H9 (cell line): ENCODE measurements at regions not wholly inside any gene's neighbourhood (a gene's known extent, or its start where the extent isn't known, plus 50 kb on each side); places are given as distances from the start of the nearest gene placed in this dataset.

ENCODE experiments used
- DNase-seq: peaks from one replicate; pipeline ENCODE4 v3.0.0-alpha.2; 2017
- H2AFZ ChIP-seq: one replicate; pipeline ENCODE4 v1.6.1; 2013; ENCODE audit warnings: mild to moderate bottlenecking, low read length, control low read depth, moderate library complexity
- H2AK5ac ChIP-seq: 2 replicates; pipeline ENCODE4 v1.6.1; 2013; ENCODE audit warnings: low read length, control low read depth, mixed read lengths; ENCODE audit not compliant: insufficient read length
- H2BK120ac ChIP-seq: one replicate; pipeline ENCODE4 v1.6.1; 2013; ENCODE audit warnings: low read depth, mild to moderate bottlenecking, low read length, control low read depth, inconsistent platforms; ENCODE audit not compliant: poor library complexity, severe bottlenecking
- H2BK12ac ChIP-seq: 2 replicates; pipeline ENCODE4 v1.6.1; 2013; ENCODE audit warnings: low read length, control low read depth, mixed read lengths, low read depth; ENCODE audit not compliant: insufficient read length
- H2BK15ac ChIP-seq: 2 replicates; pipeline ENCODE4 v1.6.1; 2013; ENCODE audit warnings: low read depth, low read length, control low read depth
- H2BK20ac ChIP-seq: one replicate; pipeline ENCODE4 v1.6.1; 2013; ENCODE audit warnings: low read depth, mild to moderate bottlenecking, low read length, control low read depth, inconsistent platforms; ENCODE audit not compliant: poor library complexity, severe bottlenecking
- H2BK5ac ChIP-seq: 2 replicates; pipeline ENCODE4 v1.6.1; 2013; ENCODE audit warnings: low read length, control low read depth, mixed read lengths; ENCODE audit not compliant: insufficient read length
- H3K14ac ChIP-seq: 2 replicates; pipeline ENCODE4 v1.6.1; 2013; ENCODE audit warnings: low read length, control low read depth; ENCODE audit not compliant: insufficient read depth
- H3K18ac ChIP-seq: 2 replicates; pipeline ENCODE4 v1.6.1; 2013; ENCODE audit warnings: low read depth, mild to moderate bottlenecking, mixed read lengths, low read length, control low read depth; ENCODE audit not compliant: insufficient read length
- H3K23ac ChIP-seq: 2 replicates; pipeline ENCODE4 v1.6.1; 2013; ENCODE audit warnings: low read length, control low read depth, mixed read lengths, low read depth; ENCODE audit not compliant: insufficient read length
- H3K23me2 ChIP-seq: 2 replicates; pipeline ENCODE4 v1.6.1; 2013; ENCODE audit warnings: low read depth, mild to moderate bottlenecking, mixed read lengths, low read length, control low read depth; ENCODE audit not compliant: insufficient read length, poor library complexity, severe bottlenecking
- H3K27ac ChIP-seq: 2 replicates; pipeline ENCODE4 v1.5.1; 2013; ENCODE audit warnings: low read length, control low read depth, mixed read lengths, low read depth; ENCODE audit not compliant: insufficient read length
- H3K27me3 ChIP-seq: 2 replicates; pipeline ENCODE4 v1.6.1; 2013; ENCODE audit warnings: low read length, control low read depth, inconsistent platforms; ENCODE audit not compliant: insufficient read depth
- H3K4ac ChIP-seq: 2 replicates; pipeline ENCODE4 v1.6.1; 2013; ENCODE audit warnings: low read depth, mild to moderate bottlenecking, control low read depth, inconsistent platforms, low read length, moderate library complexity
- H3K4me1 ChIP-seq: 2 replicates; pipeline ENCODE4 v1.6.1; 2013; ENCODE audit warnings: low read length, control low read depth, inconsistent platforms; ENCODE audit not compliant: insufficient read depth
- H3K4me2 ChIP-seq: 2 replicates; pipeline ENCODE4 v1.6.1; 2013; ENCODE audit warnings: low read length, control low read depth, mixed read lengths; ENCODE audit not compliant: insufficient read length, insufficient read depth
- H3K56ac ChIP-seq: 2 replicates; pipeline ENCODE4 v1.6.1; 2013; ENCODE audit warnings: low read depth, mild to moderate bottlenecking, mixed read lengths, low read length, control low read depth; ENCODE audit not compliant: insufficient read length
- H3K79me1 ChIP-seq: 2 replicates; pipeline ENCODE4 v1.6.1; 2013; ENCODE audit warnings: low read depth, mild to moderate bottlenecking, moderate library complexity, low read length, control low read depth, inconsistent platforms; ENCODE audit not compliant: insufficient read depth, poor library complexity, severe bottlenecking
- H3K79me2 ChIP-seq: 2 replicates; pipeline ENCODE4 v1.6.1; 2013; ENCODE audit warnings: low read length, control low read depth, inconsistent platforms; ENCODE audit not compliant: insufficient read depth
- H3K9ac ChIP-seq: 2 replicates; pipeline ENCODE4 v1.6.1; 2013; ENCODE audit warnings: low read length, control low read depth, mixed read lengths; ENCODE audit not compliant: insufficient read length; ENCODE audit errors: extremely low read depth
- H3K9me3 ChIP-seq: one replicate; pipeline ENCODE4 v1.6.1; 2013; ENCODE audit warnings: low read depth, low read length, inconsistent platforms; ENCODE audit not compliant: control insufficient read depth
- H3T11ph ChIP-seq: one replicate; pipeline ENCODE4 v1.6.1; 2013; ENCODE audit warnings: mild to moderate bottlenecking, low read length, control low read depth, inconsistent platforms
- H4K20me1 ChIP-seq: one replicate; pipeline ENCODE4 v1.6.1; 2013; ENCODE audit not compliant: control insufficient read depth, insufficient read length, insufficient read depth
- H4K5ac ChIP-seq: 2 replicates; pipeline ENCODE4 v1.6.1; 2013; ENCODE audit warnings: low read depth, mild to moderate bottlenecking, mixed read lengths, low read length, control low read depth; ENCODE audit not compliant: insufficient read length
- H4K8ac ChIP-seq: replicated peaks from 2 replicates; pipeline ENCODE4 v1.6.1; 2013; ENCODE audit warnings: low read length, control low read depth, mixed read lengths, low read depth; ENCODE audit not compliant: insufficient read length
- H4K91ac ChIP-seq: 2 replicates; pipeline ENCODE4 v1.6.1; 2013; ENCODE audit warnings: low read depth, mild to moderate bottlenecking, moderate library complexity, mixed read lengths, low read length, control low read depth; ENCODE audit not compliant: insufficient read length
- H3K27ac Mint-ChIP-seq, 3 experiments: 2 replicates in 2 of 3; 3 replicates in 1 of 3; pipeline ENCODE4 v1.8.0; 2020 to 2021; ENCODE audit warnings: mixed read lengths in 3 of 3, mild to moderate bottlenecking in 1 of 3, moderate library complexity in 1 of 3
- H3K27me3 Mint-ChIP-seq: 2 replicates; pipeline ENCODE4 v1.8.0; 2021; ENCODE audit warnings: low read depth, mild to moderate bottlenecking, moderate library complexity, mixed read lengths
- H3K36me3 Mint-ChIP-seq, 3 experiments: 2 replicates in 2 of 3; 3 replicates in 1 of 3; pipeline ENCODE4 v1.8.0; 2020 to 2021; ENCODE audit warnings: low read depth in 3 of 3, mixed read lengths in 3 of 3; ENCODE audit not compliant: insufficient read depth in 1 of 3
- H3K4me1 Mint-ChIP-seq, 2 experiments: 2 replicates each; pipeline ENCODE4 v1.8.0; 2020; ENCODE audit warnings: mixed read lengths in 2 of 2
- H3K4me3 Mint-ChIP-seq, 2 experiments: 2 replicates in 1 of 2; 3 replicates in 1 of 2; pipeline ENCODE4 v1.8.0; 2020 to 2021; ENCODE audit warnings: mild to moderate bottlenecking in 2 of 2, mixed read lengths in 2 of 2, moderate library complexity in 1 of 2
- H3K9me3 Mint-ChIP-seq, 2 experiments: 2 replicates in 1 of 2; 3 replicates in 1 of 2; pipeline ENCODE4 v1.8.0; 2020; ENCODE audit warnings: mild to moderate bottlenecking in 2 of 2, mixed read lengths in 2 of 2, moderate library complexity in 1 of 2
- WGBS: extraction: QIAGEN DNeasy Blood & Tissue Kit; methylation state at CpG from one replicate; pipeline ENCODE4 v1.1.7; 2013; ENCODE audit warnings: missing lambda C conversion rate, low lambda C conversion rate, mixed read lengths; ENCODE audit not compliant: insufficient read length; ENCODE audit errors: extremely low coverage; 5-methylcytosine and 5-hydroxymethylcytosine counted together
- TF ChIP-seq, protein P1 (sequence below): fragments of 200-600 bp; sonication (generic); conservative IDR thresholded peaks from 3 replicates; pipeline ENCODE4 v1.8.0; 2021; ENCODE audit warnings: antibody characterized with exemption, mild to moderate bottlenecking

GRCh38 chr4:123497340-123497739, 100.7 kb downstream of the SPRY1 start:
- TF ChIP-seq, protein P1, sequence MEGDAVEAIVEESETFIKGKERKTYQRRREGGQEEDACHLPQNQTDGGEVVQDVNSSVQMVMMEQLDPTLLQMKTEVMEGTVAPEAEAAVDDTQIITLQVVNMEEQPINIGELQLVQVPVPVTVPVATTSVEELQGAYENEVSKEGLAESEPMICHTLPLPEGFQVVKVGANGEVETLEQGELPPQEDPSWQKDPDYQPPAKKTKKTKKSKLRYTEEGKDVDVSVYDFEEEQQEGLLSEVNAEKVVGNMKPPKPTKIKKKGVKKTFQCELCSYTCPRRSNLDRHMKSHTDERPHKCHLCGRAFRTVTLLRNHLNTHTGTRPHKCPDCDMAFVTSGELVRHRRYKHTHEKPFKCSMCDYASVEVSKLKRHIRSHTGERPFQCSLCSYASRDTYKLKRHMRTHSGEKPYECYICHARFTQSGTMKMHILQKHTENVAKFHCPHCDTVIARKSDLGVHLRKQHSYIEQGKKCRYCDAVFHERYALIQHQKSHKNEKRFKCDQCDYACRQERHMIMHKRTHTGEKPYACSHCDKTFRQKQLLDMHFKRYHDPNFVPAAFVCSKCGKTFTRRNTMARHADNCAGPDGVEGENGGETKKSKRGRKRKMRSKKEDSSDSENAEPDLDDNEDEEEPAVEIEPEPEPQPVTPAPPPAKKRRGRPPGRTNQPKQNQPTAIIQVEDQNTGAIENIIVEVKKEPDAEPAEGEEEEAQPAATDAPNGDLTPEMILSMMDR = no peak
- Histone ChIP-seq H4K91ac (no peak overlapping the region), H2BK15ac (no peak overlapping the region), H2AFZ (no peak overlapping the region), H2BK20ac (no peak overlapping the region), H3K4me2 (no peak overlapping the region), H3K4ac (no peak overlapping the region), H3K18ac (no peak overlapping the region), H3K23ac (no peak overlapping the region), H3K79me2 (no peaks in the 10 kb centered on the region), H4K5ac (no peak overlapping the region), H3T11ph (no peak overlapping the region), H3K14ac (no peak overlapping the region), H3K23me2 (no peaks in the 10 kb centered on the region), H3K9ac (no peak overlapping the region), H3K27ac (no peak overlapping the region), H3K27me3 (no peaks in the 10 kb centered on the region), H4K8ac (no peak overlapping the region), H3K79me1 (no peaks in the 10 kb centered on the region), H3K9me3 (peaks cover 10% of the 10 kb centered on the region), H3K4me1 (no peaks in the 10 kb centered on the region), H2AK5ac (no peak overlapping the region), H2BK120ac (no peak overlapping the region), H2BK12ac (no peak overlapping the region), H3K56ac (no peak overlapping the region), H2BK5ac (no peak overlapping the region), H4K20me1 (no peaks in the 10 kb centered on the region)
- H3K4me1 Mint-ChIP-seq = peaks cover 12 to 19% of the 10 kb centered on the region in 2 experiments
- no peaks in the 10 kb centered on the region for H3K27me3 Mint-ChIP-seq
- H3K27ac Mint-ChIP-seq = no peak overlapping the region
- no CpG with 5 or more reads among the region's 6 CpGs for WGBS
- peaks cover 3 to 24% of the 10 kb centered on the region in 2 experiments; a peak in 4 of 5 replicates for H3K9me3 Mint-ChIP-seq
- H3K4me3 Mint-ChIP-seq = no peak overlapping the region
- H3K36me3 Mint-ChIP-seq = peaks cover 13 to 21% (median 14%) of the 10 kb centered on the region in 3 experiments
- no peak for DNase-seq
